T47D (cell line): ENCODE measurements at regions not wholly inside any gene's neighbourhood (a gene's known extent, or its start where the extent isn't known, plus 50 kb on each side); places are given as distances from the start of the nearest gene placed in this dataset.

ENCODE experiments used
- DNase-seq, 2 experiments: peaks; one replicate each; pipeline versions ENCODE4 v3.0.0 to v3.0.0-alpha.2; 2011 to 2012; ENCODE audit warnings: low read depth in 1 of 2, low spot score in 1 of 2
- JUND ChIP-seq: IDR thresholded peaks from 2 replicates; pipeline ENCODE4 v1.6.1; 2012; ENCODE audit warnings: low read depth
- in situ Hi-C: cut with HindIII; loops from 2 replicates; pipeline ENCODE4 v1.10.0; 2016; ENCODE audit warnings: low sequenced_read_pairs, low pct_unique_long_range_greater_than_20kb

DNA sequence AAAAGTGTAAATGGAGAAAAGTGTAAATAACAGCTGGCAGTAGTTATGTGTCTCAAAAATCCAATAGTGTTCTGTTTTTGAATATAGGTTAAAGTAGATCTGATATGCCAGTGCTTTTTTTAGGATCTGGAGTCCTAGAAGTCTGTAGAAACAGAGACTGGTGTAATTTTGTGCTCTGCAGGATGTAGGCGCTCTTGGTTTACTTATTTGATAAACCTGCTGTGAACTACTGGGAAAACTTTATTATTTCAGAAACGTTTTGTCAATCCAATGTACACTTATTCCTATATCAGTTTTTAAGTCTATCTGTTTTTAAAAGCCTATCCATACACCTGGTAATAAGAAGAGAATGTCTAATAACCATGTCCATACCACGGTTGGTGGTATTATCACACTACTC is 530.8 kb upstream of the ZNF804A start:
- TF ChIP-seq JUND = no peak
- peak in 1 of 2 experiments; percentile 20 for DNase-seq
- in situ Hi-C loops = no loop called here

DNA sequence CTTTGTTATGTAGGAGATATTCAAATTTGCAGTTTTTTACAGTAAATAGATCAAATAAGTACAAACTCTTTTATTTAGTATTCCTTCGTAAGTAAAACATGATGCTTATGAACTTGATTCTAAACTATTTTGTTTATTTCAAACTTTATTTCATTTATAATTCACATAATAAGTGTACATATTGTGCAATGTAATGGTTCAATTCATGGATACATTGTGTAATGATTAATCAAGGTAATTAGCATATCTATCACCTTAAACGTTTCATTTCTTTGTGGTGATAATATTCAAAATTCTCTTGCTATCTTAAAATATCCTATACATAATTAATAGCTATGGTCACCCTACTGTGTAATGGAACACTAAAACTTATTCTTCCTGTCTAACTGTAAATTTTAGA is 525.9 kb upstream of the ZNF804A start:
- in situ Hi-C loops = no loop called here
- DNase-seq = no peak
- no peak for TF ChIP-seq JUND

DNA sequence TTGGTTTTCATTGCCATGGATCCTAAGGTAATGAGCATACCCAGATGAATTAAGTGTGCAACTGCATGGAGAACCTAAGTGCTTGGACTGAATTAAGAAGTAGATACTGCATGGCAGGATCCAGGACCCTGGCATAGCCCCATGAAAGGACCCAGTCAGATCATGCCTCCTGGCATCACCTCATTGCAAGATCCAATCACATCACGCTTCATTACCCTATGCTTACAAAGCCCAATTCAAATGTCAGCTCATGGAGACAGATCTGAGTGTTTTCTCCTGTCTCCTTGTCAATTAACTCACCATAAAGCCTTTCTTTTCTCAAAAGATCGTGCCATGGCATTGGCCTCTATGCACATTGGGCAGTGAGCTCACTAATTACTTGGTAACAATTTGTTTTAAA is 519.8 kb upstream of the ZNF804A start:
- in situ Hi-C loops = no loop called here
- DNase-seq = no peak

DNA sequence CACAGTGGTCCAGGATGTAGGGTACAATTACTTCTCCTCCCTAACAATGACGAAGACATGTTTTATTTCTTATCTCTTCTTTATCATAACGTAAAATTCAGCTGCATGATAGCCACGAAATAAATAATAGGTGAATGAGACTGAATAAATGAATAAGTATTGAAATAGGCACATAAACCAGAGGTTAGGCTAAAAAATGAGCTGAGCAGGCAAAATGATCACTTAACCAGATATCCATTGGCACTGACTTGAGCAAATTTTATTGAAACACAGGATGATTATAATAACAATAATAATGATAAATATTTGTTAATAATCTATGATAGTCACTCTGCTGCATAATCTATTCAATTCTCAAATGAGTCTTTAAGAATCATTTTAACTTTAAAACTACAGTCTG is 506.9 kb upstream of the ZNF804A start:
- DNase-seq = no peak
- in situ Hi-C loops = no loop called here
- TF ChIP-seq JUND = no peak

More for the DNA sequence above, 519.8 kb upstream of the ZNF804A start:
- no peak for TF ChIP-seq JUND

DNA sequence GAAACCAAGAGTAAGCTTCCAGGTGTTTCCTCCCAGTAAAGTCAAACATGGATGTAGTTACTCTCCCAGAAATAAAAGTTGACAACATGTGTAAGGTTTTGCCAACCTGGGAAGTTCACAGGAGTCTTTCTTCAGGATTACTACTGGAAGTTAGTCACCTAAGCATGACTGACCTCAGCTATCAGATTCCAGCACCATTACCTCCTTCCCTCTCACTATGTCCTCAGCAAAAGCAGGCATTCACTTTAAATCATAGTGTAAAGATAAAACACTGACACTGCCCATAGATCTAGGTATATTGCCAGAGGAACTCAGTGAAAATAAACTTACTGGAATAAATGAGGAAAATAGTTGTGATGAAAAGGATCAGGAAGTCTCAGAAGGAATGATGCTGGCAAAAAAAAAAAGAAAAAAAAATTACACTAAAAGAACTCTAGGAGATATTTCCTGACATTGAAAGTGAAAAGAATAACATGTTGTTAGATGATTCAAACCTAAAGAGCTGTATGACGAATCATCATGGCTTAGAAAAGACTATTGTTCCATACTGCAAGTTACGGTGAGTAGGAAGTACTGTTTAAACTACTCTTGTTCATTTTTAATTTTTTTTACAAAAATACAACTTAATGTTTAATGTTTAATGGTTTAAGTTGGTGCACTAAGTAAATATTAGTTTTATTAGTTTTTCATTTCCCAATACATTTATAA is 484.5 kb upstream of the ZNF804A start:
- in situ Hi-C loops = no loop called here
- TF ChIP-seq JUND = no peak
- DNase-seq = no peak

DNA sequence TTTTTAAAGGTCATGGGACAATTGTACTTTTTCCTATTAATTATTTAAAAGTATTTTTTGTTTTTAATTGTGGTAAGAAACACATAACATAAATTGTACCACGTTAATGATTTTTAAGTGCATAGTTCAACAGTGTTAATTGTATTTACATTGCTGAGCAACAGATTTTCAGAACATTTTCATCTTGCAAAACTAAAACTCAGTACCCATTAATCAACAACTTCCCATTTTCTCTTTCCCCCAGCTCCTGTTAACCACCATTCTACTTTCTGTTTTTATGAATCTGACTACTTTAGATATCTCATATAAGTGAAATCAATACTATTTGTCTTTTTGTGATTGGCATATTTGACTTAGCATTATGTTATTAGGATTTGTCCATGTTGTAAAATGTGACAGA is 483.9 kb upstream of the ZNF804A start:
- TF ChIP-seq JUND = no peak
- in situ Hi-C loops = no loop called here
- DNase-seq = no peak

DNA sequence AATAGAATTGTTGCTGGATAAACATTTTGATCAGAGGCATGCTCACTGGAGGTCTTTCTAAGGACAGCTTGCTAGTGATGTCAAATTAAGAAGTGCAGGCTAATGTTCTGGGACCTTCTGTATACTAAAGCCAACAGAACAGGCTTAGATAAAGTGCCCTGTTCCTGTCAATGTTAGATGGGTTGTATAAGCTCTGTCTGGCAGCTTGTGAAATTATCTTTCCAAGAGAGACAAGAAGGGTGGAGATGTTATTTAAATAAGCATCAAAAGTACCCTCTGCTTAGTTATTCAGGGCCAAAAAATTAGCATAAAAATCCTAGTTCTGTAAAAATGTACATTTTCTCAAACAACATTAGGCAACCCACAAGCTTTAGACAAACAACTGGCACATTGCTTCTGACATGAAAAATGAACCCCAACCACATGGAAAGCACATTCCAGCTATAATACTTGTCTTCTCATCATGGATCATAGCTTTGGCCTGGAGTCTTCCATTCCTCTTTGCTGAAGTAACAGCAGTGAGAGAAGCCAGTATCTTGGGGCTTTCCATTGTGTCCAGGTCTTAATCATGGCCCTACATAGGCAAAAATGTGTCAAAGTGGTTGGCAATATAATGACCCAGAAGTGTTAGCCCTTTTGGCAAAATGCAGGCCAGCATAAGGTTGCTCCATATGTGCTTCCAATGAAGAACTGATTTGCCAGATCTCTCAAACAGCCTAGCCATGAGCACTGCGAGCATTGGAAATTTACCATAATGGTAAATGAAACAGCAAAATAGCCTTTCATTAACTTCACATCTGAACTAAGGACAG is 478.1 kb upstream of the ZNF804A start:
- in situ Hi-C loops = no loop called here
- DNase-seq = no peak
- no peak for TF ChIP-seq JUND

DNA sequence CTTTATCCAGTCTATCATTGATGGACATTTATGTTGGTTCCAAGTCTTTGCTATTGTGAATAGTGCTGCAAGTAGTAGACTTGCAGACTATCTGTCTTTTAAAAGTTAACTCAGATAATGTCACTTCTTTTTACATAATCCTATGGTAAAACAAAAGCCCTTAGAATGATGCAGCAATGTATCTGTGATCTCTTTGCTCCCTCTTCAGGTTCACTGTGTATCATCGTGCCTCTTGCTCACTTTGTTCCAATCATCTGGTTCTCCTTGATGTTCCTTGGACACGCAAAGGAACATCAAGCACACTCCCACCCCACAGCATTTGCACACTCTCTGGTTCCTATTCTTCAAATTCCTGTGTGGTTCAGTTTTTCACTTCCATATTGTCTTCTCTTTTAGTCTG is 472.5 kb upstream of the ZNF804A start:
- in situ Hi-C loops = no loop called here
- DNase-seq = no peak
- TF ChIP-seq JUND = no peak

DNA sequence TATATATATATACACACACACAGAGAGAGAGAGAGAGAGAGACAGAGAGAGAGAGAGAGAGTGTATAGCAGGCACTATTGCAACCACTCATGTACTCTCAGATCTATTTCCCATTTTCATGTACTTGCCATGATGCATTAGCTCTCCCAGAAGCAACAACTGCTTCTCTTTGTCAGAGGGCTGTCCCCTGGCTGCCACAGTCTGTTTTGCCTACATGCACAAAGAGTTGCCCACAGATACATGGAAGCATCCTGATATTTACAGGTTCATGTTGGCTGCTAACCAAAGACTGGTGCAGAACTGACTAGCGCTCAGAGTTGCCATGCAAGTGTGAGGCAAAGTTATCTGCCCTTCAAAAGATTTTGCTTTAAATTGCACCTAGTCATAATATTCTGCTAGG is 469.3 kb upstream of the ZNF804A start:
- no peak for DNase-seq
- TF ChIP-seq JUND = no peak
- in situ Hi-C loops = no loop called here

DNA sequence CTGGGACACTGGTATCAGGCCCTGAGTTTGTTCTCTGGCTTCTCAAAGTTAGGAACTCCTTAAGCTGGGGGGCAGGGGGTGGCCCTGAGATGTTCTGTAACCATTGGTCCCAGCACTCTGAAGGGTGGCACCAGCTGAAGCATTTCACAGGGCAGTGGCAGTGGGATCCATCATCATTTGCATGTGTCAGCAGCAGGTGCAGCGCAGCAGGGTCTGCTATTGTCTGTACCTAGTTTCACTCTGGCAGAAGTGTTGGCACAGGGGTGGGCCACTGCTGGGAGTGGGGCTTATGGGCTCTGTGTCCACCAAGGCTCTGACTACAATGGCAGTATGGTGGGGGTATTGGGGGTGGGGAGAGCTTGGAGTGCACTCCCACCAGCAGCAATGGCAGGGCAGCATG is 460.4 kb upstream of the ZNF804A start:
- in situ Hi-C loops = no loop called here
- no peak for TF ChIP-seq JUND
- DNase-seq = no peak

DNA sequence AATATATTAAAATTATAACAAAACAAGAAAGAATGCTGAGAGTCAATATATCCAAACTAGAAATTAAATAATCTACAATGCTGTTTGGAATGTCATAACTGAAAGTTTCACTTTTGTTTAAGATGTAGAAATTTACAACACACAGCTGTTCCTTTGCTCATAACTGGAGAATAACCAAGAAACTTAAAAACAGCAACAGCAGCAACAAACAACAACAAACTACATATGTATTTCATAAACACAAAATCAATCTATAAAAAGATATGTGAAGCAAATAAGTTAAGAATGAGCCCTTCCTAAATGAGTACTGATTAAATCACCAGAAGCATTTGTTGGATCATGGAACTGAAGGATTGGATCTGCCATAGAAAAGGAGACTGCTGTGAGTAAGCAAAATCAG is 456.5 kb upstream of the ZNF804A start:
- DNase-seq = no peak

DNA sequence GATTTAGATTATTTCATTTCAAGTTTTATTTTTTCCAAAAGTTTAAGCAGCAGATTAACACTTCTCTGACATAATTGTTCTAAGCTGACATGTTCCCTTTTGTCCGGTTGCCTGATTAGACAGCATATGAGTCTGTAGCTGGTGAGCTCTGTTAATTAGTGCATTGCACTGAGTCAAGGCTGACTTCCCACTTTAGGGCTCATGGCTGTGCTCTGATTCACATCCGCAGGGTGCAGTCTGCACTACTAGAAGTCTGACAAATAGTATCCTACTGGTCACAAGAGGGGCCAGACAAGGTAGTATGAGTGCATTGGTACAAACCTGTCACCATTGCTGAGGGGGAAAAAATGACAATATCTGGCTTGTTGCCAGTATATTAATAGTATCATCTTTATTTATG is 443.9 kb upstream of the ZNF804A start:
- no peak for DNase-seq
- in situ Hi-C loops = no loop called here
- TF ChIP-seq JUND = no peak

More for the DNA sequence above, 456.5 kb upstream of the ZNF804A start:
- no peak for TF ChIP-seq JUND
- in situ Hi-C loops = no loop called here

DNA sequence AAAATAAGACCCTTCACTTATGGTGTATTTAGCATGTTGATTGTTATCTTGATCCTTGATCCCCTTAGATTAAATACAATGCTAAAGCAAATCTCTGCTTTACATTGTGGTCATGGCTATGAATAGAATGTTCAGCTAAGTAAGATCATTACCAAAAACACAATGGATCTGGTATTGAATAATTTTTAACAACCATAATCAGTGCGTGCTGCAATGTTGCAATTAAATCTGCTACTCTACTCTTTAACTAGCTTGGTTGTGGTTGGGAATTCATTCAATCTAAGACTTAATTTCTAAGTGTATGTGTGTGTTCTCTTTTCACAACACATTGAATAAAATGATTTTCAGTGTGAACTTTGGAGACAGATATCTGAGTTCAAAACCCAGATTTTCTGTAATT is 442.5 kb upstream of the ZNF804A start:
- no peak for TF ChIP-seq JUND
- in situ Hi-C loops = no loop called here
- no peak for DNase-seq
